Stimulated activated CD4-positive, alpha-beta T cell treated with anti-CD3 and anti-CD28 coated beads, Interleukin-2, amount 100 ng/mL, for 24 hours (primary cell): ENCODE measurements at regions not wholly inside any gene's neighbourhood (a gene's known extent, or its start where the extent isn't known, plus 50 kb on each side); places are given as distances from the start of the nearest gene placed in this dataset.

Source experiments
- DNase-seq, 2 donors: peaks; one replicate each; pipeline ENCODE4 v3.0.0-alpha.2; 2020

DNA sequence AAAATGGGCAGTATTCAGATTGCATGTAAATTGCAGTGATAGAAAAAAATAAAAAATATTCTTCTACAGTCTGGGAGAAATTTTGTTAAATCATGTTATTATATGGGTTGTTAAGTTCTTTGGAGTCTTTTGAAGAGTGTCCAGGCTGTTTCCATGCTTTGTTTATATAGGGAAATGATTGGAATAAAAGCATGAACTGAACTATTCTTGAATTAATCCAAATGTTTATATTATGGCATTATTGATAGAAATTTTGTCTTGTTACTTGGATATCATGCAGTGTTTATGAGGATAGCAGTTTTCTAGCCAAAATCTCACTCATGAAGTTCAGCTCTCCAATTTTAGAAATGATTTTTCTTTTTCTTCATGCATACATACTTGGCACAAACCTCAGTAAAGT, 108.2 kb upstream of the NAV3 start:
- DNase-seq = no peak

DNA sequence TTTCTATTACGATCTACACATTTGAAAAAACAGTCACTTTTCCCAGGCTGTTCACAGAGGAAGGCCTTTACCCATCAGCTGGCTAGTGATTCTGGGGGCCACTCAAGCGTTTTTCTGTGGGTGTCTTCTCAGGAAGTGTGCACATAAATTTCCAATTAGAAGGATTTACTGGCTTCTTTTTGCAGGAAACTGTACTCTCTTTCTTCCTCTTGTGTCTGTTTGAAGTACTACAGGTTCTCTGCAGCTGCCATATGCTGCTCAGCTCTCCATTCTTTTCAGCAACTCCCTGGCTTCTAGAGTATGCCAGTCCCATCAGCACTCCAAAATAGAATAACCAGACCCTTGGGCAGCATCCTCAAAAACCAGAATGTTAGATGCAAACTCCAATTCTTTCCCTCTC, 110.4 kb upstream of the NAV3 start:
- DNase-seq = no peak

DNA sequence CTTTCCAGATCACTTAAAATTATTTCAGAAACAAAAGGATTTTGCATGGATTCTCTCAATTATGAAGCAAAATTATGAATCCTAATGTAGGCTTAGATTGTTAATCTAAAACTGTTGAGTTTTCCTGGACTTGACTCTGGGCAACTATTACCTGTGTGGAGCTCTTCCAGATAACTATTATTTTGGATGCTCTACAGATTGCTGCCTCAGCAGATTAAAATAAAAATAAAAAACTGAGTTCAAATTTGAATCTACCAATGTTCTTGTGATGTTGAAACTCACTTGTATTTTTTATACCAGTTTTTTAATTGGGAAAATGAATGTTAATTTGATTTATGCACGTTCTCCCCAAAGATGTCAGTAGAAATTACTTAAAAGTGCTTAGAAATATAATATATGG, 120.5 kb upstream of the NAV3 start:
- no peak for DNase-seq

DNA sequence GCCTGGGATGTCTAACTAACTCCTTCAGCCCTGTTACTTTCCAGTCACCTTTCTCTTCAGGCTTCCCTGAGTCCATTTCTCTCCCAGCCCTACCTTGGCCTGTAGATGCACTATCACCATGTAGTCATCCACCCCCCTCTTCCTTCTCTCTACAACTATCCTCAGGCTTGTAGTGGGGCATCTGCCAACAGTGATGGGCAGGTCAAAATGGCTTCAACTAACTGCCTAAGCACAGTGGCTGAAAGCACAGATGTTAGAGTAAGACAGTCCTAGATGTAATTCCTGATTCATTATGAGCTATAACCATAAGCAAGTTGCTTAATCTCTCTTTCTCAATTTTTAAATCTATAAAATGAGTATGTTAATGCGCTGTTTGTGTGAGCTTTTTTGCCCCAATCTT, 133.6 kb upstream of the NAV3 start:
- DNase-seq = no peak

DNA sequence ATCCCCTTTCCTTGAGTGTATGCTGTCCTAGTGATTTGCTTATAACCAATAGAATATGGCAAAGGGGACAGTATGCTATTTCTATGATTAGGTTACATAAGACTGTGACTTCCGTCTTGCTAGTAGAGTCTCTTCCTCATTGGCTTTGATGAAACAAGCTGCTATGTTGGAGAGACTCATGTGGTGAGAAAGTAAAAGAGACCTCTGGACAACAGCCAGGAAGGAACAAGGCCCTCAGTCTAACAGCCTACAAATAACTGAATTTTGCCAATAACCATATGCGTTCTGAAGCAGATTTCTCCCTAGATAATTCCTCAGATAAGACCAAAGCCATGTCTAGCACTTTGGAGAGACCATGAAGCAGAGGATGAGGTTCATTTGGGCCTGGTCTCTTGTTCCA, 134.5 kb upstream of the NAV3 start:
- no peak for DNase-seq

DNA sequence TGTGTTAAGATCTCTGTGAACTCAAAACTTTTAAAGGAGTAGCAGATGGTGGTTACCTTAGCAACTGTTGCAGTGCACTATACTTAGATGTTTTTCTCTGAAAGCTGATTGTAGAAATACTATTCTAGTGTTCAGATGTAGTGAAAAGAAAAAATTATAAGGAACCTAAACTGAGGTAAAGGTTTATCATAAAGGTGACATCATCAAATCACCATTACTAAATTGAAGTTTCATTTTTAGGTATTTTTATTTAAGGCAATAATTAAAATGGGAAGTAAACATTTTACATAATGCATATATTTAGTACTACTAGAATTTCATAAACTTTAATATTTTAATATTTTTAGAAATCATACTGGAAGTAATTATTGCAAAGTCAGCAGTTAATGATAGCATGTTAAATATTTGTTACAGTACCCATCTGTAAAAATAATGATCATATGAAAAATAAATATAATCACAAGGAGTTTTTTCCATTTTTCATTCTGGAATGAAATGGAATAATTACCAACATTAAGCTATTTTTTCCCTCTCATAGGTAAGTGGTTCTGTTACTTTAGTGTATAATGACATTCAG, 141.1 kb upstream of the NAV3 start:
- DNase-seq = no peak

DNA sequence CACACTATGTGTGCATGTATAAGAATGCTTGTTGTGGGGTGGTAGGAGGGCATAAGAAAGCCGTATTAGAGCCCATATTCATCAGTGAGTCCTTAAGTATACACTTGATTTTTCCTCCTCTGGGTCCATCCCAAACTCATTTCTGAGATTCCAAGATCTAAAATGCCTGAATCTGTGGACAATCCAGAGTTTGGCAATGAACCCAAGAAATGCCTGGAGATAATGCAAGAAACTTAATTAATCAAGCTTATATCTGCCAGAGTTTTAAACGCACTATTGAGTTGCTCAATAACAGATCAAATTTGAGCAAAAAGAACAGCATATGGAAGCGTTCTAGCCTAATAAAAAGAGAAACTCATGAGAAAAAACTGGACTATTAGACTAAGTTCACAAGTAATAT, 143.4 kb upstream of the NAV3 start:
- no peak for DNase-seq

DNA sequence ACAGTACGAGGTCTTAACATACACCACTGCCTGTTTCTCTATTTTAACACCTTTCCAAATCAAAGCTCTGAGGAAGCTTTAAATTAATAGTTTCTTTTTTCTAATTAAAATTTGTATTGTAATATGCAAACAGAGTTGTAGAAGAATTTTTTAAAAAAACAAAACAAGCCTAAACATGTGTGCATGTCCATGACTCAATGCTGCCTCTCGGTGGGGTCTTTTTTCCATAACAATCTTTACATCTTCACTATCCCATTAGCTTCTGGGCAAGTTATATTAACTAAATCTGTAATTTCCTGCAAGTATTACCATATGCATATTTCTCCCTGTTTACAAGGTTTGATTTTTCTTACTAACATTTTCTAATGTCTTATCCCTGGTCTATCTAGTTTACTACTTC, 143.9 kb upstream of the NAV3 start:
- no peak for DNase-seq

DNA sequence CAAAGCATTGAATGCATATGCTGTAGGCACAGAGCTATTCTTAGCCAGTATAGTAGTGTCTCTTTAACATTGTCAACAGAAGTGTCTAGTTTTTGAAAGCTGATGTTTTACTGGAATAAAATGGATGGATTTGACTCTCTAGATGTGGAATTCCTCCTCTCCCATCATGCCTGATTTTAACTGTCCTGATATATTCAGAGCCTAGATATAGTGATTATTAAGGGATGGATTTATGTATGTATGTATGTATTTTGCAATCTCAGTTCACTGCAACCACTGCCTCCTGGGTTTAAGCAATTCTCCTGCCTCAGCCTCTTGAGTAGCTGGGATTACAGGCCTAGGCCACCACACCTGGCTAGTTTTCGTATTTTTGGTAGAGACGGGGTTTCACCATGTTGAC, 144.8 kb upstream of the NAV3 start:
- no peak for DNase-seq

DNA sequence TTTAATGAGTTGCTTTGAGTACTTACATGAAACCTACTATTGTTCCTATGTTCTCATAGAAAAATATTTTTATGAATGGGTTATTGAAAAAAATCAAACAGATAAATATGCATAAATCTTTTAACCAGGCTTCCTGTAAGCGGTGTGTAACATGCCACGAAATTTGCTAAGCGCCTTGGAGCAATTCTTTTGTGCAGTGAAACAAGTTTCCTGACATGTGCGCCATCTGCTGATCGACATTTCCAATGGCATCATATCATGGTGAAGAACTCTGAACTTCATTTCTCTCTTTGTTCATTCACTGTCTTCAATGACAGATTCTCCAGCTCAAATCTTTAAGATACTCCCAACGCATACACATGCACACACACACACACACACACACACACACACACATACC, 145.6 kb upstream of the NAV3 start:
- no peak for DNase-seq

DNA sequence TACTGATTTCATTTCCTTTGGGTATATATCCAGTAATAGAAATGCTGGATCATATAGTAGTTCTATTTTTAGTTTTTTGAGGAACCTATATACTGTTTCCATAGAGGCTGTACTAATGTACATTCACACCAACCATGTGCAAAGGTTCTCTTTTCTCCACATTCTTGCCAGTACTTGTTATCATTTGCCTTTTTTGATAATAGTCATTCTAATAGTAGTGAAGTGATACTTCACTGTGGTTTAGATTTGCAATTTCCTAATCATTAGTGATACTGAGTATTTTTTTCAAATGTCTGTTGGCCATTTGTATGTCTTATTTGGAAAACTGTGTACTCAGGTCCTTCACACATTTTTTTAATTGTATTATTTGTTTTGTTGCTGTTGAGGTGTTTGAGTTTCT, 148.2 kb upstream of the NAV3 start:
- no peak for DNase-seq

DNA sequence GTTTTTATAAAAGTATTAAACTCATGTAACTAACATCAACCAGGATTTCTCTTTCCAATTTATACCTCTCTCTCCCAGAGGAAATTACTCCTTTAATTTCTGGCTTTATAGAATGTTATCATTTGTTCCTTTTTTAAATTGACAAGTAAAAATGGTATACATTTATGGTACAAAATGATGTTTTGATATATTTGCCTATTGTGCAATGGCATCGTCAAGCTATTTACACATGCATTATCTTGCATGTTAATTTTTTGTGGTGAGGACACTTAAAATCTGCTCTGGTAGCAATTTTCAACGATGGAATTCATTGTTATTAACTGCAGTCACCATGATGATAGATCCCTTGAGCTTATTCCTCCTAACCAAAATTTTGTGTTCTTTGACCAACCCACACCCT, 149.0 kb upstream of the NAV3 start:
- DNase-seq = no peak

DNA sequence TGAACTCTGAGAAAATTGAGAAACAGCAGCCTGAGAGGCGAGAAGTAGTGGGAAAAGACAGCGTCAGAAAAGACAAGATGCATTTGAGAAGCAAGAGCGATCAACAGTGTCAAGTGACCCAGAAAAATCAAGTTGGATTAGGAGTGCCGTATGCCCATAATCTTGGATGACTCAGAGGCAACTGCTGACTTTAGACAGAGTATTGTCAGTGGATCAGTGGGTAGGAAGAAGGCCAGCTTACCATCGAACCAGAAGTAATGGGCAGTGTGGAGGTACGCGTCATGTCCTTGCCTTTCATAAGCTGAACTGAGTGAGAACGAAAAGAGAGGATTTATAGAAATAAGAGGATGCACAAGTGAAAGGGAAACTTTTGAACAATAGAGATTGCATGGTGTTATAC, 151.0 kb upstream of the NAV3 start:
- no peak for DNase-seq

DNA sequence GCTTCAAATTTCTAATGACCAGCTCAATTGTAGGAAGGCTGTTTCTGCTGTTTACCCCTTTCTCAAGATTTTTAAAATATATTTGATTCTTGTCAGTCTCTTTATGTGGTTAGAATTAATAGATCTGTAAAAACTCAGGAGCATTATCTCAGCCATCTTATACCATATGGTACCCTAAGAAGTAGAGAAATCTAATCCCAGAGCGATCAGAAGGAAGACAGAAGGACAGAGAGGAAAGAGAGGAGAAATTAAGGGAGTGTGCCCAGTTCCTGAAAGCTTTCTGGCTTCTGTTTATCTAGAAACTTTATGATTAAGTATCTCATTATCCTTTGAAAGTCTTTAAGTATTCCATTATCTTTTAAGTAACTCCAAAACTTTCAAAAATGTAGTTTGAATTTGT, 152.1 kb upstream of the NAV3 start:
- DNase-seq = no peak

DNA sequence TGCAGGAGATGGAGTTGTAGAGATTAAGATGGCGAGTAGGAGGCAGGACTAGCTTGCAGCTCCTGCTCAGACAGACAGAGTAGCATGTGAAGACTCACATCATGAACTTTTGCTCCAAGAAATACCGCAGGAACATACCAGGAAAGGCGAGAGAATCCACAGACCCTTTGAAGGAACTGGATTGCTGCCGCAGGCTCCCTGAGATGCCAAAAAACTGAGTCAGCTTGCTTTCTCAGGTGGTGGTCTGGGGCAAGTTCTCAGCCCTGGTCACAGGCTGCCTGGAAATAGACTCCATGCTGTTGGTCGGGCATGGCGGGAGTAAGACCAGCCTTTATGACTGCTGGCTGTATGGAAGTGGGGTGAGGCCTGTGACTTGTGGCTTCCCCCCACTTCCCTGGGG, 163.6 kb upstream of the NAV3 start:
- no peak for DNase-seq

DNA sequence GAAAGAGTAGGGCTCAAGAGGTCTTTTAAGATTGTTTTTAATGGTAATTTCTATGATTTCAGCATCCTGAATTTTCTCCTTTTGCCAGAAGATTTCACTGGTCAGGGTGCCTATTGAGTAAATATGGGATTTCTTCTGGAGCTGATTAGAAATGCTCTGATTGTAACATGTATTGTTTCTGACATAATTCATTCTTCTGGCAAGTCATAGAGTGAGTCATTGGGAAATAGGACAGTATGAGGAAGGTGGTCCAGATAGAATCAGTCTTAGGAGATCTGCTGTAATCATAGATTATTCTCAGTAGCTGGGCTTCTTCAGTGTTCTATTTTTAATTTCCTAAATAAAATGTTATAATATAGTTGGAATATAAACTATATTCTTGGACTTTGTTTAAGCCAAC, 182.0 kb upstream of the NAV3 start:
- no peak for DNase-seq

DNA sequence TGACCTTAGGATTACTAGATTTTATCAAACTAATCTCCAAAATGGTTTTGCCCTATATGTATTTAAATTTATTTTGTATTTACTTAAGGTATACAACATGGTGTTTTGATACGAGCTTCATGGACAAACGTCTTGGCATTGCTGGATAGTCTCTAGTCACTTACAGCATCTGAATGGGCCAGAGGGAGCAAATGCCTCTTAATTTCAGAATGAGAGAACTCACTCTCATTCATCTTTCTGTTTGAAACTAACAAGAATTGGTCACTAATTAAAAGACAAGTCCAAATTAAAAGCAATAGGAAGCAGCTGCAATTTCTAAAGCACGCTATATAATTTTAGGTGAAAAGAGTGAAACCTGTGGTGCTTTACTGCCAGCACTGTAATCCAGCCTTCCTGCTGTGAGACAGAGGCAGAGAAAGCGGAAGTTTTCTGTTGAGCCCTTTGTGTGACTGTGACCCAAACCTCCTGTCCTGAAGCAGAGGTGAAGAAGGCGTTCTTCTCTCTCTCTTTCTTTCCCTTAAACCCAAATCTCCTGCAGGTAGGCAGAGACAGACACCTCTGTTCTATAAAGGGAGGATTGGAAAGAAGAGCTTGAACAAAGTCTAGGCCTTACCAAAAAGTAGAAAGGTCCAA, 184.6 kb upstream of the NAV3 start:
- DNase-seq = no peak

DNA sequence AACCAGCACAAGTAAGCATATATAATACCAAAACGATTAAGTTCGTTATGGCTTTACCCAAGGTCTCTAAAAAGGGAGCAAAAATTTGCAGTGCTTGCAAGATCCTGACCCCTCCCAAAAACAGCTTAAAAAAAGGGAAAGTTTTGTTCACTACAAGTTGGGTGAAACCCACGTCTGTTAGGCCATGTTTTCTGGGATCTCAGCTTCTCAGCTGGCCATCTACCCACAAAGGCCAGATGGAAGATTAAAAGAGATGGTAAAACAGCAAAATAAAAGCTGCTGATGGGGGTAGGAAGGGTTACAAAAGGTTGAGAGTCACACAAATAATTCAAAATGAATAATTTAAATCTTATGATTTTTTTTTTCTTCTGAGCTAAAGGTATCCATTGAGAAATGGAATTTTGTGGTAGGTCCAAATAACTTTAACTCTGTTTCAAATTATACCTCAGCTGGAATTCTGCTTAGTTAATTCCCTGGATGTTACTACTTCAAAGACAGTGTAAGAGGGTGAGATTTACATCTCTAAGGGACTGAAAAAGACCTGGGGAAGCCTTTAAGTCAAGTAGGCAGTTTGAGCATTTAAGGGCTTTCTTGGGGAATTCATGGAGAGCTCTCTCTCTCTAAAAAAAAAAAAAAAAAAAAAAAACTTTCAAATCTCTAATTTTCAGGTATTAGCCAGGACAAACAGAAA, 185.6 kb upstream of the NAV3 start:
- no peak for DNase-seq

DNA sequence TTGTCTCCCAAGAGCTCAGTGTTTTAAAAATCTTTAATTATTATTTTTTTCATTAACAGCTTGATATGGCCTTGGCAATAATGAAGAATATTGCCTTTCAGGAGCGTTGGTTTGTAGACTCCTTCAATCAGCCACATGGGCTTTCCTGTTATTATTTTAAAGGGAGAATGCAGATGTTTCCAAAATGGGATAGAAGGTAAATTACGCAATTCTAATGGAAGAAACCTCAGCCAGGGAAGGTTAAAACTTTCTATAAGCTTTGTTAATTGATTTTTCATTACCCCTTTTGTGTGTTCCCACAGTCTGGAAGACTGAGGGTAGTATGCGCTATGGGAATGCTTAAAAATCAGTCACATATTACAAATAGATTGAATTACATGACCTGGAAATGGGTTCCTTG, 188.4 kb upstream of the NAV3 start:
- no peak for DNase-seq

DNA sequence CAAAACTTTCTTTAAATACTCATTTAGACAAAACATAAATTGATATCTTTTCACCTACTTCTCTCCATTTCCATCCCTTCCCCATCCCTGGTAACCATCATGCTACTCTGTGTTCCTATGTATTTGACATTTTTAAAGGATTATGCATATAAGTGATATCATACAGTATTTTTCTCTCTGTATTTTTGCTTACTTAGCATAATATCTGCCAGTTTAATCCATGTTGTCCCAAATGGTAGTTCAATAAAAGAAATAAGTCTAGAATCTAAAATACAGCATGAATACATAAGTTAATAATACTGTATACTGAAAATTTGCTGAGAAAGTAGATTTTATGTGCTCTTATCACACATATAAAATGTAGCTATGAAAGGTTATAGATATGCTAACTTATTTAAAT, 190.3 kb upstream of the NAV3 start:
- DNase-seq = no peak

DNA sequence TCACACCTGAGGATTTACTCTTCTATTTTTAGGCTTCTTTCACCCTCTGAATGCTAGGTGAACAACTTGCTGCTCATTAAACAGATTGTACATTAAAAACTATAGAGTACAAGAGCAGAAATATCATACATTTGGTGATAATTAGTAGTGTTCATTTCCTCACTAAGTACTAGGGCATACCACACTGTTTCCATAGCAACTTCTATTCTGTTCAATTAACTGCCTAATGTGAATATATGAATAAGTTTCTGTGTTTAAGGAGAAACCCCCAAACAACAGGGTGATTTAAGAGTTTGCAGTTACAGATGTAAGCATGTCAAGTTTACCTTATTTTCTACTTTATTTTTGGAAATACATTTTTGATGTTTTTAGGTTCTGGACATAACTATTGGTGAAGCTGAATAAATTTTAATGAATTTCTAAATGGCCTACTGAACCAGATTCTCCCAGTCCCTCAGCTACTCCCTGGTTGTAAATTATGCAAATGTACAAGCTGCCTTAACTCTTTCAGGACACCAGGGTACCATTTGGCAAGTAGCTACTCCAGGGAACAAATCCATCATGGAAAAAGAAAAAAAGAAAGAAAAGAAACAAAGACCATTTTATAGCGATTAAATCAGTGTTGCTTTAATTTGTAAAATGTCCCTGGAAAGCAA, 199.8 kb upstream of the NAV3 start:
- no peak for DNase-seq

DNA sequence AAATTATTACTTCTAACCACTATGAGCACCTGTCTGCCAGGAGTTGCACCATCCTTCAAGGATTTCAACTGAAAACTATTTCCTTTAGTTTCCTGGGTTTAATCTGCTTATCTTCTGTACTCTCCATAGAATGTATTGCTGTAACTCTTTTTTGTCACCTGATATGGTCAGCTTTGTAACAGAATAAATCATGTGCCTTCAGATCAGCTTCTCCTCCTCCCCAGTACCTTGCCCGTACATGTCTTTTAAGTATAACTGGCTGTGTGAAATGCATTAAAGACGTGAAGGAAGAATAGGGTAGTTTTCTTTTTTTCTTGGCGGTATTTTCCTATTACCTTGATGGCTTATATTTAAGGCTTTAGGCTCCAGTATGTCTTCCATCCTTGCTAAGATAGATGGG, 200.3 kb upstream of the NAV3 start:
- no peak for DNase-seq

DNA sequence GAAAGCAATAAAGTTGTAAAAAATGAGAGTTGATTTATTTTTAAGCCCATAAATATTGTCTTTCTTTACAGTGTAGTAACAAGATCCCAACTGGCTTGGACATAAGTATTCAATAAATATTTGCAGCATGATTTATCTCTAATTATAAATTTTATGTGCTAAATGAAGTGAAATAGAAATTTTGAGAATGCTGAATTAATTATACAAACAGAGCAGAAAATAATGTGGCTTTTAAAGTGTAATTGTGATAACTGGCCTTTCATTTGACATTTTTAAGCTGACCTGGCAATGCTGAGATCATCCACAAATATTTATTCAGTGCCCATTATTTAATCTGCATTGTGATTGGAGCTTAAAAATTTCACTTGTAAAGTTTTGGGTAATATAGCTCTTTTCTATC, 201.6 kb upstream of the NAV3 start:
- DNase-seq = no peak

DNA sequence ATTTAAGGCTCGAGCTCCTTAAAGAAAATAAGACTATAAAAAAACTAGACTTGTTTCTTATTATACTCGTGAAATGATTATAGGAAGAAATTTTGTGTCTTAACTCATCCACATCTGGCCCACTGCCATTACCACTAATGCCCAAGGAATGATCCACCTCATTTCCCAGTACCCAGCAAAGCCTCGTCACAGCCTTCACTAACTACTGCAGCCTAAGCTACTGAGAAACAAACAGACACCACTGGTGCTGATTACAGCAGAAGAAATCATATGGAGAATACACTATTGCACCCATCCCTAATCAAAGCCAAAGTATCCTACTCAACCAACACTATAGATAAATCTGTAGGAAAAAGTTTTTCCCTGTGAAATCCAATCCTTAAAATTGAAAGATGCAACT, 205.3 kb upstream of the NAV3 start:
- no peak for DNase-seq
